K562 (cell line): ENCODE measurements at regions not wholly inside any gene's neighbourhood (a gene's known extent, or its start where the extent isn't known, plus 50 kb on each side); places are given as distances from the start of the nearest gene placed in this dataset.
A peak's percentile ranks its signal among the peaks of the same experiment; 100 is the strongest.

Experiments
- ATAC-seq: fragments of 200-7000 bp; cut with Tn5 transposase; 3 replicates; pipeline ENCODE4 v1.9.1; 2020; ENCODE audit warnings: moderate library complexity
- BruUV-seq: library from RNA; stranded (reverse); fragments of 400-500 nt; replicated peaks from 2 replicates; lab custom pipeline; 2021; lab: Mats Ljungman, UMichigan
- CTCF ChIA-PET: fragments of 300-600 bp; formaldehyde crosslinking; extraction: SDS; loops from one replicate; lab custom pipeline; 2021; ENCODE audit warnings: low intra/inter-chr PET ratio; lab: Yijun Ruan, JAX
- POLR2A ChIA-PET: fragments of 300-600, 350-650 bp; sonication (Branson Sonifier 250); formaldehyde crosslinking; extraction: SDS; loops from one replicate; lab custom pipeline; 2021; ENCODE audit warnings: antibody characterized with exemption, inconsistent platforms; lab: Yijun Ruan, JAX
- DNase-seq, 4 experiments: peaks; one replicate each; pipeline versions ENCODE4 v3.0.0 to v3.0.0-alpha.2; 2011 to 2018; ENCODE audit warnings: low spot score in 3 of 4, mixed read lengths in 3 of 4; ENCODE audit errors: extremely low read depth in 1 of 4
- FAIRE-seq: peaks from 2 replicates; lab custom pipeline; 2011; peaks lifted over from hg19 to GRCh38; lab: Jason Lieb, UNC
- H2AFZ ChIP-seq: 2 replicates; pipeline ENCODE4 v1.6.0; 2011; ENCODE audit warnings: low read depth, low read length, control low read depth, inconsistent platforms
- H3K27ac ChIP-seq: fragments of 200-600 bp; 3 replicates; pipeline ENCODE4 v1.8.0; 2011; ENCODE audit warnings: low read depth, mild to moderate bottlenecking, control low read depth, inconsistent platforms, low read length, moderate library complexity, mixed read lengths; ENCODE audit errors: extremely low read depth
- H3K27me3 ChIP-seq, 2 experiments: fragments of 300-600 bp in 1 of 2; 2 replicates in 1 of 2; 3 replicates in 1 of 2; pipeline versions ENCODE4 v1.6.0 to v1.8.0; 2011; ENCODE audit warnings: inconsistent platforms in 2 of 2, low read length in 2 of 2, mild to moderate bottlenecking in 1 of 2, mixed read lengths in 1 of 2, moderate library complexity in 1 of 2; ENCODE audit not compliant: control insufficient read depth in 2 of 2, insufficient read depth in 2 of 2
- H3K36me3 ChIP-seq: fragments of 300-600 bp; 3 replicates; pipeline ENCODE4 v1.8.0; 2011; ENCODE audit warnings: mild to moderate bottlenecking, low read length, inconsistent platforms; ENCODE audit not compliant: control insufficient read depth, insufficient read depth
- H3K4me1 ChIP-seq, 2 experiments: fragments of 200-600 bp in 1 of 2; replicated peaks in 1 of 2; 2 replicates in 1 of 2; 3 replicates in 1 of 2; pipeline versions ENCODE4 v1.5.1 to v1.8.0; 2011; ENCODE audit warnings: inconsistent platforms in 2 of 2, low read length in 2 of 2, mild to moderate bottlenecking in 1 of 2, mixed read lengths in 1 of 2, moderate library complexity in 1 of 2; ENCODE audit not compliant: control insufficient read depth in 2 of 2, insufficient read depth in 2 of 2
- H3K4me2 ChIP-seq: 2 replicates; pipeline ENCODE4 v1.6.1; 2011; ENCODE audit warnings: low read length, control low read depth, inconsistent platforms, mixed read lengths; ENCODE audit not compliant: insufficient read depth
- H3K4me3 ChIP-seq: fragments of 200-600 bp; sonication (generic), shearing (Covaris generic); 2 replicates; pipeline ENCODE4 v1.5.1; 2016; ENCODE audit warnings: control low read depth, inconsistent platforms
- H3K79me2 ChIP-seq: fragments of 200-600 bp; 3 replicates; pipeline ENCODE4 v1.8.0; 2011; ENCODE audit warnings: low read length, inconsistent platforms; ENCODE audit not compliant: control insufficient read depth, insufficient read depth
- H3K9ac ChIP-seq, 2 experiments: 2 replicates each; pipeline versions ENCODE4 v1.6.0 to v1.6.1; 2011; ENCODE audit warnings: low read depth in 2 of 2, low read length in 2 of 2, control low read depth in 1 of 2, inconsistent platforms in 1 of 2, mild to moderate bottlenecking in 1 of 2, mixed read lengths in 1 of 2; ENCODE audit not compliant: insufficient read depth in 1 of 2
- H3K9me1 ChIP-seq: one replicate; pipeline ENCODE4 v1.6.0; 2011; ENCODE audit warnings: inconsistent platforms, mild to moderate bottlenecking, low read length, moderate library complexity; ENCODE audit not compliant: control insufficient read depth, insufficient read depth
- H3K9me3 ChIP-seq: replicated peaks from 2 replicates; pipeline ENCODE4 v1.5.1; 2011; ENCODE audit warnings: low read depth, low read length, inconsistent platforms; ENCODE audit not compliant: control insufficient read depth, insufficient read depth
- H4K20me1 ChIP-seq: replicated peaks from 2 replicates; pipeline ENCODE4 v1.6.1; 2011; ENCODE audit warnings: low read length, inconsistent platforms, mixed read lengths; ENCODE audit not compliant: control insufficient read depth, insufficient read depth
- BRCA1 ChIP-seq, 2 experiments: fragments of 450-650 bp in 1 of 2; sonication (generic) in 1 of 2; formaldehyde crosslinking in 1 of 2; IDR thresholded peaks; 2 replicates each; pipeline versions ENCODE4 v1.5.0 to v1.6.1; 2017 to 2020; ENCODE audit warnings: mild to moderate bottlenecking in 1 of 2, missing genetic modification reagents in 1 of 2
- CHD7 ChIP-seq: fragments of 200-600 bp; sonication (generic); IDR thresholded peaks from one replicate; pipeline ENCODE4 v1.6.1; 2012; ENCODE audit warnings: mild to moderate bottlenecking, low read depth, low read length, inconsistent platforms
- CTBP1 ChIP-seq: fragments of 450-650 bp; IDR thresholded peaks from 2 replicates; pipeline ENCODE4 v1.6.1; 2016; ENCODE audit warnings: borderline replicate concordance
- ESRRA ChIP-seq: fragments of 450-650 bp; IDR thresholded peaks from 2 replicates; pipeline ENCODE4 v1.6.1; 2014; ENCODE audit warnings: low read depth, mild to moderate bottlenecking, moderate library complexity, borderline replicate concordance
- EWSR1 ChIP-seq: fragments of 450-650 bp; IDR thresholded peaks from 2 replicates; pipeline ENCODE4 v1.6.1; 2018; ENCODE audit warnings: borderline replicate concordance, mild to moderate bottlenecking, low read depth, moderate library complexity; ENCODE audit not compliant: partially characterized antibody
- GATAD2A ChIP-seq: fragments of 450-650 bp; IDR thresholded peaks from 2 replicates; pipeline ENCODE4 v1.6.1; 2017
- HNRNPLL ChIP-seq: fragments of 200-400 bp; formaldehyde crosslinking; IDR thresholded peaks from 2 replicates; pipeline ENCODE4 v1.6.1; 2017; ENCODE audit warnings: low read length, low read depth, mild to moderate bottlenecking; ENCODE audit not compliant: poor library complexity, severe bottlenecking
- MAFG ChIP-seq: fragments of 450-650 bp; conservative IDR thresholded peaks from 2 replicates; pipeline ENCODE4 v1.6.1; 2016; ENCODE audit warnings: missing genetic modification characterization, missing compliant biosample characterization
- RBM39 ChIP-seq: fragments of 200-400 bp; formaldehyde crosslinking; optimal IDR thresholded peaks from 2 replicates; pipeline ENCODE3; 2018; ENCODE audit warnings: low read depth, low read length
- SRSF7 ChIP-seq: fragments of 200-400 bp; formaldehyde crosslinking; optimal IDR thresholded peaks from 2 replicates; pipeline ENCODE3; 2017; ENCODE audit warnings: mild to moderate bottlenecking, low read depth, low read length
- TAF1 ChIP-seq: IDR thresholded peaks from 2 replicates; pipeline ENCODE4 v1.6.1; 2011; ENCODE audit warnings: mild to moderate bottlenecking, low read length, moderate library complexity; ENCODE audit not compliant: insufficient read depth, control insufficient read depth, severe bottlenecking; ENCODE audit errors: extremely low read depth
- ZNF586 ChIP-seq: fragments of 450-650 bp; formaldehyde crosslinking; conservative IDR thresholded peaks from 2 replicates; pipeline ENCODE4 v1.4.0; 2020; ENCODE audit warnings: mild to moderate bottlenecking, moderate library complexity
- WGBS: fragments of 100-300 bp; shearing (Covaris generic); methylation state at CpG from one replicate; pipeline ENCODE4 v1.1.6; 2016; ENCODE audit warnings: low coverage, mixed read lengths; ENCODE audit not compliant: insufficient coverage; ENCODE audit errors: missing lambda C conversion rate; 5-methylcytosine and 5-hydroxymethylcytosine counted together
- in situ Hi-C: fragments of 300-500 bp; cut with MboI; formaldehyde crosslinking; loops from 4 replicates; pipeline ENCODE4 v1.15.0; 2018; ENCODE audit warnings: inconsistent platforms, mixed read lengths
- intact Hi-C: fragments of 100-400 bp; cut with micrococcal nuclease; formaldehyde crosslinking; loops from 2 replicates; pipeline ENCODE4 v1.14.2; 2022

- Histone ChIP-seq H2AFZ (no peak overlapping the region), H3K27me3 (peaks cover 0 to 18% of the 10 kb centered on the region in 2 experiments; a peak in 2 of 5 replicates), H3K4me2 (no peak overlapping the region), H3K4me3 (no peak overlapping the region), H3K36me3 (no peaks in the 10 kb centered on the region), H3K9ac (no peak overlapping the region), H3K9me3 (no peaks in the 10 kb centered on the region), H3K9me1 (no peaks in the 10 kb centered on the region), H3K79me2 (no peaks in the 10 kb centered on the region), H3K4me1 (peaks cover 0 to 9% of the 10 kb centered on the region in 2 experiments; a peak in 2 of 5 replicates), H4K20me1 (no peaks in the 10 kb centered on the region), H3K27ac (no peak overlapping the region)
- DNase-seq, result peak in 1 of 4 experiments; percentile 3
- intact Hi-C loops, result loop anchor here (10.0 kb wide), 1 partner anchor 502 kb away; no protein-coding TSS in a partner anchor
- in situ Hi-C loops, result loop anchor here (10.0 kb wide), 1 partner anchor 222 kb away; no protein-coding TSS in a partner anchor
- no peak for FAIRE-seq
- 0% methylated on average over 2 of the region's 2 CpGs for whole genome bisulfite sequencing
- POLR2A ChIA-PET, result no interaction called here
- CTCF ChIA-PET, result no interaction called here
- ATAC-seq, result no peak
- no TSS peak for BruUV-seq
- no peak for TF ChIP-seq GATAD2A
- TF ChIP-seq RBM39, result no peak
- TF ChIP-seq BRCA1 (IDR thresholded peaks at IDR 0.05), result no peak
- no peak for TF ChIP-seq BRCA1 (CRISPR knock-in tag; IDR thresholded peaks at IDR 0.05)
- TF ChIP-seq HNRNPLL, result no peak
- no peak for TF ChIP-seq TAF1
- no peak for TF ChIP-seq CHD7
- TF ChIP-seq CTBP1, result peak; percentile 62; the same call in 1 of the 2 replicates
- no peak for TF ChIP-seq ZNF586 (CRISPR knock-in tag)
- no peak for TF ChIP-seq SRSF7
- no peak for TF ChIP-seq EWSR1
- TF ChIP-seq ESRRA, result peak; percentile 75
- 0 out of 2 replicates have a peak, but pooled peaks have one; percentile 32 for TF ChIP-seq MAFG (tag)
These were observed 102.4 kb upstream of the MAML3 start for GRCh38 chr4:140256335-140256734.
